Upper lobe of right lung (tissue), 1 donor: ENCODE measurements at regions not wholly inside any gene's neighbourhood (a gene's known extent, or its start where the extent isn't known, plus 50 kb on each side); places are given as distances from the start of the nearest gene placed in this dataset.
A peak's percentile ranks its signal among the peaks of the same experiment; 100 is the strongest.

ENCODE experiments used
- ATAC-seq: fragments of 200-7000 bp; cut with Tn5 transposase; one replicate; pipeline ENCODE4 v1.9.1; 2020; ENCODE audit warnings: mild to moderate bottlenecking, moderate library complexity
- DNase-seq: peaks from one replicate; pipeline ENCODE4 v3.0.0-alpha.2; 2020
- H3K27ac ChIP-seq: fragments of 200-600 bp; one replicate; pipeline ENCODE4 v1.8.0; 2022
- H3K27me3 ChIP-seq: fragments of 200-600 bp; one replicate; pipeline ENCODE4 v1.8.0; 2022; ENCODE audit warnings: mild to moderate bottlenecking
- H3K36me3 ChIP-seq: fragments of 200-600 bp; one replicate; pipeline ENCODE4 v1.8.0; 2022
- H3K4me1 ChIP-seq: fragments of 200-600 bp; one replicate; pipeline ENCODE4 v1.8.0; 2022
- H3K4me3 ChIP-seq: fragments of 200-600 bp; one replicate; pipeline ENCODE4 v1.8.0; 2022; ENCODE audit warnings: mild to moderate bottlenecking
- H3K9me3 ChIP-seq: fragments of 200-600 bp; one replicate; pipeline ENCODE4 v1.8.0; 2022
- intact Hi-C: fragments of 100-400 bp; cut with DNase I; formaldehyde crosslinking; loops from one replicate; pipeline ENCODE4 v1.11.0; 2022
- TF ChIP-seq, protein P1 (sequence below): fragments of 200-600 bp; IDR thresholded peaks from one replicate; pipeline ENCODE4 v1.8.0; 2022; ENCODE audit warnings: antibody characterized with exemption
- donor health status: DM: no; HTN: yes; CAD: no; lungs with severe emphysema.

DNA sequence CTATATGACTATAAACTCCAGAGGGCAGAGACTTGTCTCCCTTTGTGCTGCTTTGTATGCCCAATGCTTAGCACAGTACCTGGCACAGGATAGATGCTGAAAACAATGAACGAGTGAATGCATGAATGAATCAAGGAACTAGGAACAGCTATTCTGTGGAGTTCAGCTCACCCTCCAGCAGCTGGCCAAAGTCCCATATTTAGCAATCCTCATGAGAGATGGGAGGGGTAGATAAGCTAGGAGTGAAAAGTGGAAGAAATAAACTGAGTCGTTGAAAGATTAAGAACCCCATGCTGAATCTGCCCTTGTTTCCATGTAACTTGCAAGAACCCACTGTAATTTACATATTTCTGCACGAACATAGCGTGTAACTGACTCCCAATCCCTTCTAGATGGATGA is 106.5 kb downstream of the MAFB start:
- Histone ChIP-seq H3K36me3 (no peaks in the 10 kb centered on the region), H3K9me3 (no peaks in the 10 kb centered on the region), H3K27me3 (no peaks in the 10 kb centered on the region), H3K4me1 (peaks cover 6% of the 10 kb centered on the region), H3K4me3 (no peak overlapping the region), H3K27ac (no peak overlapping the region)
- no peak for DNase-seq
- intact Hi-C loops = no loop called here
- ATAC-seq = peak; percentile 33
- TF ChIP-seq, protein P1, sequence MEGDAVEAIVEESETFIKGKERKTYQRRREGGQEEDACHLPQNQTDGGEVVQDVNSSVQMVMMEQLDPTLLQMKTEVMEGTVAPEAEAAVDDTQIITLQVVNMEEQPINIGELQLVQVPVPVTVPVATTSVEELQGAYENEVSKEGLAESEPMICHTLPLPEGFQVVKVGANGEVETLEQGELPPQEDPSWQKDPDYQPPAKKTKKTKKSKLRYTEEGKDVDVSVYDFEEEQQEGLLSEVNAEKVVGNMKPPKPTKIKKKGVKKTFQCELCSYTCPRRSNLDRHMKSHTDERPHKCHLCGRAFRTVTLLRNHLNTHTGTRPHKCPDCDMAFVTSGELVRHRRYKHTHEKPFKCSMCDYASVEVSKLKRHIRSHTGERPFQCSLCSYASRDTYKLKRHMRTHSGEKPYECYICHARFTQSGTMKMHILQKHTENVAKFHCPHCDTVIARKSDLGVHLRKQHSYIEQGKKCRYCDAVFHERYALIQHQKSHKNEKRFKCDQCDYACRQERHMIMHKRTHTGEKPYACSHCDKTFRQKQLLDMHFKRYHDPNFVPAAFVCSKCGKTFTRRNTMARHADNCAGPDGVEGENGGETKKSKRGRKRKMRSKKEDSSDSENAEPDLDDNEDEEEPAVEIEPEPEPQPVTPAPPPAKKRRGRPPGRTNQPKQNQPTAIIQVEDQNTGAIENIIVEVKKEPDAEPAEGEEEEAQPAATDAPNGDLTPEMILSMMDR = no peak

DNA sequence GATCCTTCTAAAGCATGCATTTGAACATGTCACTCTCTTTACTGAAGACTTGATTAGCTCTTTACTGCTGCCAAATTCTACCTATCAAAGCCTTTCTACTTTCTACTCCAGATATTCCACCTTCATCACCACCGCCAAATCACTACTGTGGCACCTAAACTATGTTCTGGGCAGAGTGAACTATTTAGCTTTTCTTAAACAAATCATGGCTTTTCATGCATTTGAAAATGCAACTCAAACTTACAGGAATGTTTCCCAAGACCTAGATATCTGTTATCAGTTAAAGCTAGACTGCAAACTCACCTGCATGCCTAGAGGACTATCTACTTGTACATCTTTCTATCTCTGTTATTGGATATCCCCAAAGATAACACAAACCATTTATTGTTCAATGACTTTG is 109.3 kb downstream of the MAFB start:
- H3K4me1 ChIP-seq = peaks cover 6% of the 10 kb centered on the region
- intact Hi-C loops = no loop called here
- H3K36me3 ChIP-seq = no peaks in the 10 kb centered on the region
- H3K9me3 ChIP-seq = no peaks in the 10 kb centered on the region
- DNase-seq (no peak), ATAC-seq (no peak)
- no peak overlapping the region for H3K4me3 ChIP-seq
- H3K27ac ChIP-seq = no peak overlapping the region
- H3K27me3 ChIP-seq = no peaks in the 10 kb centered on the region
- TF ChIP-seq, protein P1 = no peak

DNA sequence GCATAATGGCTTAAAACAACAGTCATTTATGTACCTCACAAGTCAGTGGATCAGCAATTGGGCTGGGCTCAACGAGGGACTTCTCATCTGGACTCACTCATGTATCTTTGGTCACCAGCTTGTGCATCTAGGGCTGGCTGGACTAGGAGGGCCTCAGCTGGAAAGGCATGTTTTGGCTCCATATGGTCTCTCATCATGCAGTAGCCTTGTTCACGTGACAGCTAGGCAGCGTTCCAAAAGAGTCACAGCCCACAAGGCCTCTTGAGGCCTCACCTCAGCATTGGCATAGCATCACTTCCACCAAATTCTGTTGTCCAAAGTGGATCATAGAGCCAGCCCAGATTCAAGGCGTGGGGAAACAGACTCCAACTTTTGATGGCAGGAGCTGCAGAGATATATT is 110.1 kb downstream of the MAFB start:
- TF ChIP-seq, protein P1 = no peak
- intact Hi-C loops = no loop called here

DNA sequence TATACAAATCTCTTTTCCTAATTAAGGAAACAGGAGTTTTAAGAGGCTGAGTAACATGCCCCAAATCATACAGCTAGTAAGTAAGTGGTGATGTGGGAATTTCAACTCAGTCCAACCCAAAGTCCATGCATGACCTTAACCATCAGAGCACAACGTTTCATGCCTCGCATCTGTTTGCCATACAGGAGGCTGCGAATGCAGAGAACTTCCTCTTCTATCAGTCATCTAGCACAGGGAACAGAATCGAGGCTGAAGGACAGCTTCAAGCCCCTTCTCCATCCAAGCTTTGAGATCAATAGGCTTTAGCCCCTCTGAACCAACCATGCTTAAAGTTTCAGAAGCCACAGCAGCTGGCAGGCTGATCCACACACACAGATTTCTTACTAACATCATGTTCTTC is 113.2 kb downstream of the MAFB start:
- Histone ChIP-seq H3K27ac (no peak overlapping the region), H3K4me1 (peaks cover 4% of the 10 kb centered on the region), H3K4me3 (no peak overlapping the region), H3K27me3 (no peaks in the 10 kb centered on the region), H3K9me3 (no peaks in the 10 kb centered on the region), H3K36me3 (no peaks in the 10 kb centered on the region)
- ATAC-seq (no peak), DNase-seq (no peak)
- TF ChIP-seq, protein P1 = no peak
- intact Hi-C loops = no loop called here

More for the DNA sequence above, 110.1 kb downstream of the MAFB start:
- ATAC-seq (no peak), DNase-seq (no peak)
- H3K27ac ChIP-seq = no peak overlapping the region
- H3K36me3 ChIP-seq = no peaks in the 10 kb centered on the region
- H3K27me3 ChIP-seq = no peaks in the 10 kb centered on the region
- H3K4me3 ChIP-seq = no peak overlapping the region
- peaks cover 4% of the 10 kb centered on the region for H3K4me1 ChIP-seq
- H3K9me3 ChIP-seq = no peaks in the 10 kb centered on the region

DNA sequence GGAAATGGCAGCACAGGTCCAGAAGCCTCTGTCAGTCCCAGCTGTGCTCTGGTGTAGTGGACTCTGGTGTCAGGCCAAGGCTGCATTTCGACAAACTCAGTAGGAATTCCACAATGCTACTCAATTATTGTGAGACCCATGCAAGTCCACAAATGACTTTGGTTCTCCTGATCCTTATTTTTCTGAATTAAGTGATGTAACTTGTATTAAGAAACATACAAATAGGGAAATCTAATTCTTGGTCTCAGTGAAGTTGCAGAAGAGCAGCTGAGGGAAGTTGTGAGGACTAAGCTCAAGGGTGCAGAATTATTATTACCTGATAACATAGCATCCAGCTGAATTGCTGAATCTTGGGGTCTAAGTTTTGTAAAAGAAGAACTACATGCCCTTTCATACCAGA is 116.8 kb downstream of the MAFB start:
- Histone ChIP-seq H3K4me3 (no peak overlapping the region), H3K36me3 (no peaks in the 10 kb centered on the region), H3K4me1 (peaks cover 4% of the 10 kb centered on the region), H3K9me3 (no peaks in the 10 kb centered on the region), H3K27ac (peak overlapping the region; percentile 26), H3K27me3 (no peaks in the 10 kb centered on the region)
- no peak for DNase-seq
- peak; percentile 45 for ATAC-seq
- intact Hi-C loops = no loop called here
- TF ChIP-seq, protein P1 = no peak

DNA sequence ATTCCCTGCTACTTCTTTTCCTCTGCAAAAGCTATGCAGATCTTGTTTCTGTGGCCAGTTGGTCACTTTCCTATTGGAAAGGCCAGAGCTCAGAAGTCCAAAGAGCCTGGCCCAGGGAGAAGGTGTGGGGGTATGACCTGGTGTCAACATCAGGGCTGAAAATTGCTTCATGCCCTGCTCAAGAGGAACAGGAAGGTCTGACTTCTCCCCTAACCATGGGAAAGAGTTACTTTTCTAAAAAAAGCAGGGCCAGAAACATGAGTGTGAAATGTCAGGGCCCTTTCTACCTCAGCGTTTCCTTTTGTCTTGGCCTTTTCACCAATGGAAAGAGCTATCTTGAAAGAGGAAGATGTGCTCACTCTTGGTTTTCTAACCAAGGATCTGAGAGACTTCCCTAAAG is 117.4 kb downstream of the MAFB start:
- TF ChIP-seq, protein P1 = no peak
- Histone ChIP-seq H3K4me1 (peaks cover 4% of the 10 kb centered on the region), H3K9me3 (no peaks in the 10 kb centered on the region), H3K36me3 (no peaks in the 10 kb centered on the region), H3K27ac (peak overlapping the region; percentile 26), H3K4me3 (no peak overlapping the region), H3K27me3 (no peaks in the 10 kb centered on the region)
- ATAC-seq = peak; percentile 87
- DNase-seq = no peak
- intact Hi-C loops = no loop called here
